ENCODE measurements at regions not wholly inside any gene's neighbourhood (a gene's known extent, or its start where the extent isn't known, plus 50 kb on each side); places are given as distances from the start of the nearest gene placed in this dataset.

DNA sequence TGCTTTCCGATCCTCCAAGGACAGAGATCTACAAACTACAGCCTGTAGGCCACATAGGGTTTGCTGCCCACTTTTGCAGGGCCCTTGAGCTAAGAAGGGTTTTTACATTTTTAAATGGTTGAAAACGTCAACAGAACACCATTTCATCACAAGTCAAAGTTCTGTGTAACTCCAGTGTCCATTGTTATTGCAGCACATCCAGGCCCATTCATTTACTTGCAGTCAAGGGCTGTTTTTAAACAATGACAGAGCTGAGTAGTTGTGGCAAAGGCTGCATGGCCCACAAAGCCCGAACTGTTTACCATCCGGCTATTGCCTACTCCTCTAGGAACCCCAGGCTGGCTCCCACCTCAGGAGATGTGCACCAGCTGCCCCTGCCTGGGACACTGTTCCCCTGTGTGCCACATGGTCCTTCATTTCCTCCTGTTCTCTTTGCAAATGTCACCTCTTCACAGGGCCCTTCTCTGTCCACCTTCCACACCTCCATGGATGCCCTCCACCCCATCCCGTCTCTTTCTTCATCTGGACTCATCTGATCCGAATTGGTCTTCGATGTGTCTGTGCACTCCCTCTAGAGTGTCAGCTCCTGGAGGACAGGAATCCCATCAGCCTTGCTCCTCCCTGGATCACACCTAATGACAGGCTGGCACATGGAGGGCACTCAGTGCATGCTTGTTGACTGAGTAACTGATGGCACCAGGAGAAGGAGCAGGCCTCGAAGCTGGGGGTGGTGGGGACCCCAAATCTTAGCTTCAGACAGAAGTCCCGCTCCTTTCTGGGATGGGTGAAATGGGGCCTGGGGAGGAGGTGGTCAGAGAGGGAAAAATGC lies 69.5 kb upstream of the IQSEC1 start:
- TF ChIP-seq, protein P1, sequence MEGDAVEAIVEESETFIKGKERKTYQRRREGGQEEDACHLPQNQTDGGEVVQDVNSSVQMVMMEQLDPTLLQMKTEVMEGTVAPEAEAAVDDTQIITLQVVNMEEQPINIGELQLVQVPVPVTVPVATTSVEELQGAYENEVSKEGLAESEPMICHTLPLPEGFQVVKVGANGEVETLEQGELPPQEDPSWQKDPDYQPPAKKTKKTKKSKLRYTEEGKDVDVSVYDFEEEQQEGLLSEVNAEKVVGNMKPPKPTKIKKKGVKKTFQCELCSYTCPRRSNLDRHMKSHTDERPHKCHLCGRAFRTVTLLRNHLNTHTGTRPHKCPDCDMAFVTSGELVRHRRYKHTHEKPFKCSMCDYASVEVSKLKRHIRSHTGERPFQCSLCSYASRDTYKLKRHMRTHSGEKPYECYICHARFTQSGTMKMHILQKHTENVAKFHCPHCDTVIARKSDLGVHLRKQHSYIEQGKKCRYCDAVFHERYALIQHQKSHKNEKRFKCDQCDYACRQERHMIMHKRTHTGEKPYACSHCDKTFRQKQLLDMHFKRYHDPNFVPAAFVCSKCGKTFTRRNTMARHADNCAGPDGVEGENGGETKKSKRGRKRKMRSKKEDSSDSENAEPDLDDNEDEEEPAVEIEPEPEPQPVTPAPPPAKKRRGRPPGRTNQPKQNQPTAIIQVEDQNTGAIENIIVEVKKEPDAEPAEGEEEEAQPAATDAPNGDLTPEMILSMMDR (IDR thresholded peaks at IDR 0.05; ENCODE audit: insufficient read depth, low read length, poor library complexity, severe bottlenecking) = no peak
- no peak for TF ChIP-seq EZH2phosphoT487 (conservative IDR thresholded peaks at IDR 0.05; ENCODE audit: low read length)

All from SU-DHL-6 (cell line).